ENCODE measurements at regions not wholly inside any gene's neighbourhood (a gene's known extent, or its start where the extent isn't known, plus 50 kb on each side); places are given as distances from the start of the nearest gene placed in this dataset.

GRCh38 chr11:69352715-69353319 is 58.9 kb downstream of the MYEOV start:
- TF ChIP-seq TAF1 (IDR thresholded peaks at IDR 0.05; ENCODE audit: low read depth, low read length), result no peak
- no peak for TF ChIP-seq POLR2A (IDR thresholded peaks at IDR 0.05; ENCODE audit: low read depth, low read length)
- no peak for TF ChIP-seq POLR2AphosphoS5 (IDR thresholded peaks at IDR 0.05; ENCODE audit: low read depth, low read length)
- TF ChIP-seq SPI1 (IDR thresholded peaks at IDR 0.05; ENCODE audit: low read depth, low read length), result no peak
- TF ChIP-seq PAX5 (IDR thresholded peaks at IDR 0.05; ENCODE audit: insufficient read depth, low read length, severe bottlenecking), result no peak

Data from GM12891 (cell line).